ENCODE measurements at regions not wholly inside any gene's neighbourhood (a gene's known extent, or its start where the extent isn't known, plus 50 kb on each side); places are given as distances from the start of the nearest gene placed in this dataset.

- Histone ChIP-seq H3K27me3 (ENCODE audit: insufficient read depth in 3 of 3, low read length in 2 of 3) (peaks cover 0 to 23% (median 0%) of the 10 kb centered on the region in 3 donors), H3K9me3 (no peaks in the 10 kb centered on the region), H3K4me3 (no peak overlapping the region), H3K27ac (no peak overlapping the region), H3K36me3 (ENCODE audit: insufficient read depth in 1 of 2, low read depth in 1 of 2) (no peaks in the 10 kb centered on the region), H3K4me1 (peaks cover 6% of the 10 kb centered on the region)
- WGBS, 3 donors = 28 to 34% (median 30%) methylated on average over 3 of the region's 3 CpGs
- peak in 3 of 4 donors; percentile 28 to 53 (median 42) for ATAC-seq
- DNase-seq = no peak
- TF ChIP-seq CTCF (IDR thresholded peaks at IDR 0.05) = no peak
- intact Hi-C loops (cut with DNase I) = no loop called here
Observed at GRCh38 chrX:131617182-131617581, 73.3 kb downstream of the OR13H1 start.

- H3K9me3 ChIP-seq = no peaks in the 10 kb centered on the region
- H3K4me3 ChIP-seq = no peak overlapping the region
- DNase-seq (no peak), ATAC-seq (peak in 3 of 4 donors; percentile 57 to 69 (median 65))
- no peak for TF ChIP-seq CTCF (IDR thresholded peaks at IDR 0.05)
- no peak overlapping the region for H3K27ac ChIP-seq
- intact Hi-C loops (cut with DNase I) = no loop called here
- peaks cover 6% of the 10 kb centered on the region for H3K4me1 ChIP-seq
- H3K27me3 ChIP-seq (ENCODE audit: insufficient read depth in 3 of 3, low read length in 2 of 3) = peaks cover 0 to 39% (median 0%) of the 10 kb centered on the region in 3 donors
- no peaks in the 10 kb centered on the region for H3K36me3 ChIP-seq (ENCODE audit: insufficient read depth in 1 of 2, low read depth in 1 of 2)
- 3 to 9% (median 4%) methylated on average over 1 of the region's 1 CpG for WGBS, 3 donors
Observed at GRCh38 chrX:131621650-131622049, 77.8 kb downstream of the OR13H1 start.

GRCh38 chrX:131626681-131627296 lies 82.9 kb downstream of the OR13H1 start:
- TF ChIP-seq CTCF (IDR thresholded peaks at IDR 0.05) = no peak
- H3K27ac ChIP-seq = no peak overlapping the region
- DNase-seq (no peak), ATAC-seq (no peak)
- no peak overlapping the region for H3K4me3 ChIP-seq
- 12 to 36% (median 30%) methylated on average over 3 of the region's 3 CpGs for WGBS, 3 donors
- intact Hi-C loops (cut with DNase I) = no loop called here
- H3K27me3 ChIP-seq (ENCODE audit: insufficient read depth in 3 of 3, low read length in 2 of 3) = peaks cover 0 to 61% (median 0%) of the 10 kb centered on the region in 3 donors
- H3K36me3 ChIP-seq (ENCODE audit: insufficient read depth in 1 of 2, low read depth in 1 of 2) = no peaks in the 10 kb centered on the region
- no peaks in the 10 kb centered on the region for H3K9me3 ChIP-seq
- no peaks in the 10 kb centered on the region for H3K4me1 ChIP-seq

GRCh38 chrX:131630534-131630933 lies 86.7 kb downstream of the OR13H1 start:
- Histone ChIP-seq H3K27me3 (ENCODE audit: insufficient read depth in 3 of 3, low read length in 2 of 3) (peaks cover 0 to 51% (median 0%) of the 10 kb centered on the region in 3 donors), H3K36me3 (ENCODE audit: insufficient read depth in 1 of 2, low read depth in 1 of 2) (no peaks in the 10 kb centered on the region), H3K27ac (no peak overlapping the region), H3K4me1 (no peaks in the 10 kb centered on the region), H3K4me3 (no peak overlapping the region), H3K9me3 (no peaks in the 10 kb centered on the region)
- TF ChIP-seq CTCF (IDR thresholded peaks at IDR 0.05) = no peak
- intact Hi-C loops (cut with DNase I) = loop anchor here in 1 of 2 donors (5.0 to 10.0 kb wide), 3 partner anchors 266 to 653 kb away; no protein-coding TSS in a partner anchor
- ATAC-seq (no peak), DNase-seq (no peak)
- 57 to 64% (median 62%) methylated on average over 8 of the region's 8 CpGs for WGBS, 3 donors
